Hepatocyte (in vitro differentiated cells): ENCODE measurements at regions not wholly inside any gene's neighbourhood (a gene's known extent, or its start where the extent isn't known, plus 50 kb on each side); places are given as distances from the start of the nearest gene placed in this dataset.

Experiments
- CTCF ChIP-seq: fragments of 200-600 bp; sonication (generic); IDR thresholded peaks from 2 replicates; pipeline ENCODE4 v1.5.1; 2016; ENCODE audit warnings: antibody characterized with exemption, mild to moderate bottlenecking; ENCODE audit not compliant: poor library complexity
- EZH2 ChIP-seq: fragments of 200-600 bp; sonication (generic); IDR thresholded peaks from 2 replicates; pipeline ENCODE4 v1.6.1; 2016; ENCODE audit warnings: antibody characterized with exemption, mild to moderate bottlenecking, borderline replicate concordance
- EZH2phosphoT487 ChIP-seq: fragments of 200-600 bp; sonication (generic); IDR thresholded peaks from one replicate; pipeline ENCODE4 v1.6.1; 2018; ENCODE audit warnings: antibody characterized with exemption, mild to moderate bottlenecking, low read depth, moderate library complexity; ENCODE audit not compliant: unreplicated experiment, severe bottlenecking

- TF ChIP-seq CTCF (no peak), EZH2 (no peak), EZH2phosphoT487 (no peak)
These were observed 432.7 kb upstream of the TRIB2 start for GRCh38 chr2:12284037-12284436.
